ENCODE measurements at regions not wholly inside any gene's neighbourhood (a gene's known extent, or its start where the extent isn't known, plus 50 kb on each side); places are given as distances from the start of the nearest gene placed in this dataset.

GRCh38 chr11:70636659-70637058 is 238.3 kb downstream of the CTTN start:
- no peak overlapping the region for H3K4me3 ChIP-seq (ENCODE audit: low read depth in 1 of 3, low read length in 3 of 3)
- no peaks in the 10 kb centered on the region for H3K27me3 ChIP-seq (ENCODE audit: control insufficient read depth in 4 of 4, insufficient read depth in 4 of 4, low read length in 3 of 4)
- 96% methylated on average over 10 of the region's 10 CpGs for WGBS
- H3K36me3 ChIP-seq (ENCODE audit: control insufficient read depth in 4 of 4, insufficient read depth in 3 of 4, low read depth in 1 of 4, low read length in 3 of 4) = no peaks in the 10 kb centered on the region
- H3K9ac ChIP-seq (ENCODE audit: low read depth in 1 of 2, low read length in 2 of 2) = no peak overlapping the region
- no peak for TF ChIP-seq TAF1 (conservative IDR thresholded peaks at IDR 0.05)
- no peak for TF ChIP-seq GABPA (IDR thresholded peaks at IDR 0.05 in 1 of 2, conservative IDR thresholded peaks at IDR 0.05 in 1 of 2)
- TF ChIP-seq EGR1 (IDR thresholded peaks at IDR 0.05; ENCODE audit: low read depth in 2 of 2) = no peak
- no peak for TF ChIP-seq FOXA2 (IDR thresholded peaks at IDR 0.05)
- TF ChIP-seq FOXA1 (IDR thresholded peaks at IDR 0.05) = no peak
- no peak for TF ChIP-seq RXRA (IDR thresholded peaks at IDR 0.05)
- no peak for DNase-seq (ENCODE audit: low spot score)
- no peaks in the 10 kb centered on the region for H3K4me1 ChIP-seq (ENCODE audit: control insufficient read depth in 4 of 4, insufficient read depth in 4 of 4, low read length in 3 of 4)
- H3K9me3 ChIP-seq (ENCODE audit: control insufficient read depth in 4 of 4, low read length in 3 of 4) = no peaks in the 10 kb centered on the region
- no peak overlapping the region for H3K27ac ChIP-seq (ENCODE audit: low read depth in 1 of 2, low read length in 2 of 2)

- Histone ChIP-seq H3K9ac (ENCODE audit: low read depth in 1 of 2, low read length in 2 of 2) (no peak overlapping the region), H3K27me3 (ENCODE audit: control insufficient read depth in 4 of 4, insufficient read depth in 4 of 4, low read length in 3 of 4) (no peaks in the 10 kb centered on the region), H3K9me3 (ENCODE audit: control insufficient read depth in 4 of 4, low read length in 3 of 4) (no peaks in the 10 kb centered on the region), H3K4me3 (ENCODE audit: low read depth in 1 of 3, low read length in 3 of 3) (no peak overlapping the region), H3K4me1 (ENCODE audit: control insufficient read depth in 4 of 4, insufficient read depth in 4 of 4, low read length in 3 of 4) (no peaks in the 10 kb centered on the region), H3K36me3 (ENCODE audit: control insufficient read depth in 4 of 4, insufficient read depth in 3 of 4, low read depth in 1 of 4, low read length in 3 of 4) (no peaks in the 10 kb centered on the region), H3K27ac (ENCODE audit: low read depth in 1 of 2, low read length in 2 of 2) (no peak overlapping the region)
- TF ChIP-seq RAD21 (IDR thresholded peaks at IDR 0.05) (no peak), HNF4A (conservative IDR thresholded peaks at IDR 0.05) (no peak), FOXA2 (IDR thresholded peaks at IDR 0.05) (no peak), ZBTB33 (IDR thresholded peaks at IDR 0.05) (no peak), NR2F2 (IDR thresholded peaks at IDR 0.05) (no peak), YY1 (IDR thresholded peaks at IDR 0.05) (no peak), JUND (IDR thresholded peaks at IDR 0.05) (no peak), FOXA1 (IDR thresholded peaks at IDR 0.05) (no peak), GABPA (IDR thresholded peaks at IDR 0.05 in 1 of 2, conservative IDR thresholded peaks at IDR 0.05 in 1 of 2) (no peak), EGR1 (IDR thresholded peaks at IDR 0.05; ENCODE audit: low read depth in 2 of 2) (no peak), TAF1 (conservative IDR thresholded peaks at IDR 0.05) (no peak), HNF4G (IDR thresholded peaks at IDR 0.05) (no peak), SP1 (IDR thresholded peaks at IDR 0.05) (no peak), REST (IDR thresholded peaks at IDR 0.05) (no peak), RXRA (IDR thresholded peaks at IDR 0.05) (no peak)
- TF ChIP-seq, protein P1, sequence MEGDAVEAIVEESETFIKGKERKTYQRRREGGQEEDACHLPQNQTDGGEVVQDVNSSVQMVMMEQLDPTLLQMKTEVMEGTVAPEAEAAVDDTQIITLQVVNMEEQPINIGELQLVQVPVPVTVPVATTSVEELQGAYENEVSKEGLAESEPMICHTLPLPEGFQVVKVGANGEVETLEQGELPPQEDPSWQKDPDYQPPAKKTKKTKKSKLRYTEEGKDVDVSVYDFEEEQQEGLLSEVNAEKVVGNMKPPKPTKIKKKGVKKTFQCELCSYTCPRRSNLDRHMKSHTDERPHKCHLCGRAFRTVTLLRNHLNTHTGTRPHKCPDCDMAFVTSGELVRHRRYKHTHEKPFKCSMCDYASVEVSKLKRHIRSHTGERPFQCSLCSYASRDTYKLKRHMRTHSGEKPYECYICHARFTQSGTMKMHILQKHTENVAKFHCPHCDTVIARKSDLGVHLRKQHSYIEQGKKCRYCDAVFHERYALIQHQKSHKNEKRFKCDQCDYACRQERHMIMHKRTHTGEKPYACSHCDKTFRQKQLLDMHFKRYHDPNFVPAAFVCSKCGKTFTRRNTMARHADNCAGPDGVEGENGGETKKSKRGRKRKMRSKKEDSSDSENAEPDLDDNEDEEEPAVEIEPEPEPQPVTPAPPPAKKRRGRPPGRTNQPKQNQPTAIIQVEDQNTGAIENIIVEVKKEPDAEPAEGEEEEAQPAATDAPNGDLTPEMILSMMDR (IDR thresholded peaks at IDR 0.05; ENCODE audit: low read depth, low read length, missing input control) = no peak
- TF ChIP-seq, protein P2, sequence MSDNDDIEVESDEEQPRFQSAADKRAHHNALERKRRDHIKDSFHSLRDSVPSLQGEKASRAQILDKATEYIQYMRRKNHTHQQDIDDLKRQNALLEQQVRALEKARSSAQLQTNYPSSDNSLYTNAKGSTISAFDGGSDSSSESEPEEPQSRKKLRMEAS (IDR thresholded peaks at IDR 0.05) = no peak
- TF ChIP-seq, protein P3, sequence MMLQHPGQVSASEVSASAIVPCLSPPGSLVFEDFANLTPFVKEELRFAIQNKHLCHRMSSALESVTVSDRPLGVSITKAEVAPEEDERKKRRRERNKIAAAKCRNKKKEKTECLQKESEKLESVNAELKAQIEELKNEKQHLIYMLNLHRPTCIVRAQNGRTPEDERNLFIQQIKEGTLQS (IDR thresholded peaks at IDR 0.05) = no peak
- DNase-seq (ENCODE audit: low spot score) = no peak
- WGBS = 90% methylated on average over 16 of the region's 16 CpGs
These were observed 239.0 kb downstream of the CTTN start for GRCh38 chr11:70637186-70637800.

All from liver (tissue), 8 donors.